ENCODE measurements at regions not wholly inside any gene's neighbourhood (a gene's known extent, or its start where the extent isn't known, plus 50 kb on each side); places are given as distances from the start of the nearest gene placed in this dataset.

DNA sequence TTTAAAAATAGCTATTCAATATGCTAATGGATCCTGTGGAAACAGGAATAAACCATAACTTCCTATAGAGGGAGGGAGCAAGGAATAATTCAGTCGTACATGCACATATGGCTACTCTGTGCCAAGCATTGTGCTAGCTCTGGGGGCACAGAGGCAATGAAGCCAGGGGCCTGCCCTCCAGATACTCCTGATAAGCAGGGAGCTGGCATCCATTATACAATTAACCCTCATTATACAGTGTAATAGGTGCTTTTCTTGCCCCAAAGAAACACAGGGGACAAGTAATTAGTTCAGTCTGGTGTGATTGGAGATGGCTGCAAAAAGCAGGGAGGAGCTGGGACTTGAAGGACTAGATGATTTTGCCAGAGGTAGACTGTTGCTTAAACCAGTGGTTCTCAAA lies 200.4 kb downstream of the SREK1 start (continued):
- TF ChIP-seq ZNF546 (CRISPR knock-in tag; conservative IDR thresholded peaks at IDR 0.05), result no peak
- TF ChIP-seq, protein P1, sequence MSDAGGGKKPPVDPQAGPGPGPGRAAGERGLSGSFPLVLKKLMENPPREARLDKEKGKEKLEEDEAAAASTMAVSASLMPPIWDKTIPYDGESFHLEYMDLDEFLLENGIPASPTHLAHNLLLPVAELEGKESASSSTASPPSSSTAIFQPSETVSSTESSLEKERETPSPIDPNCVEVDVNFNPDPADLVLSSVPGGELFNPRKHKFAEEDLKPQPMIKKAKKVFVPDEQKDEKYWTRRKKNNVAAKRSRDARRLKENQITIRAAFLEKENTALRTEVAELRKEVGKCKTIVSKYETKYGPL (CRISPR knock-in tag; IDR thresholded peaks at IDR 0.05), result no peak
- no peak for TF ChIP-seq ZNF83 (CRISPR knock-in tag; IDR thresholded peaks at IDR 0.05; ENCODE audit: borderline replicate concordance)
- TF ChIP-seq, protein P2, sequence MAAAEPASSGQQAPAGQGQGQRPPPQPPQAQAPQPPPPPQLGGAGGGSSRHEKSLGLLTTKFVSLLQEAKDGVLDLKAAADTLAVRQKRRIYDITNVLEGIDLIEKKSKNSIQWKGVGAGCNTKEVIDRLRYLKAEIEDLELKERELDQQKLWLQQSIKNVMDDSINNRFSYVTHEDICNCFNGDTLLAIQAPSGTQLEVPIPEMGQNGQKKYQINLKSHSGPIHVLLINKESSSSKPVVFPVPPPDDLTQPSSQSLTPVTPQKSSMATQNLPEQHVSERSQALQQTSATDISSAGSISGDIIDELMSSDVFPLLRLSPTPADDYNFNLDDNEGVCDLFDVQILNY (CRISPR knock-in tag; conservative IDR thresholded peaks at IDR 0.05), result no peak
- TF ChIP-seq CAMTA2 (CRISPR knock-in tag; IDR thresholded peaks at IDR 0.05; ENCODE audit: borderline replicate concordance), result no peak
- TF ChIP-seq ATAD3A (CRISPR knock-in tag; IDR thresholded peaks at IDR 0.05), result no peak
- TF ChIP-seq MTF2 (CRISPR knock-in tag; IDR thresholded peaks at IDR 0.05; ENCODE audit: borderline replicate concordance), result no peak
- TF ChIP-seq RBM39 (IDR thresholded peaks at IDR 0.05; ENCODE audit: low read depth, low read length, poor library complexity, severe bottlenecking), result no peak
- TF ChIP-seq ZNF7 (CRISPR knock-in tag; IDR thresholded peaks at IDR 0.05), result no peak

DNA sequence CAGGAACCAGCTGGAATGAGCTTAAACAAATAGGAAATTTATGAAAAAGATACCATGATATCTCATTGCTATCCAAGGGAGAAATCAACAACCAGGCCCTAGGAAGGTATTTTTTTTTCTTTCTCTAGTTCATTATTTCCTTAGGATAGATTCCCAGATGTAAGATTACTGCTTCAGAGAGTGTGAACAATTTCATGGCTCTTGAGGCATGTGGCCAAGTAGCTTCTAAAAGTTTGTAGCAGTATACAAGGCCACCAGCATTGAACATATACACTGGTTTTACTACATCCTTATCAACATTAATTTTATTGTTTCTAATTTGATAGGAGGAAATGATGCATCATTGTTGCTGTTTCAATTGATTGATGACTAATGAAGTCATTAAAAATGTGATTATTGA lies 201.2 kb downstream of the SREK1 start:
- no peak for FAIRE-seq
- H3K27me3 ChIP-seq (ENCODE audit: control insufficient read depth in 1 of 2, insufficient read depth in 2 of 2, low read length in 2 of 2), result no peaks in the 10 kb centered on the region
- CTCF ChIA-PET (ENCODE audit: low intra/inter-chr PET ratio, low total read pairs), result no interaction called here

More for the DNA sequence above, 201.2 kb downstream of the SREK1 start:
- TF ChIP-seq, protein P3, sequence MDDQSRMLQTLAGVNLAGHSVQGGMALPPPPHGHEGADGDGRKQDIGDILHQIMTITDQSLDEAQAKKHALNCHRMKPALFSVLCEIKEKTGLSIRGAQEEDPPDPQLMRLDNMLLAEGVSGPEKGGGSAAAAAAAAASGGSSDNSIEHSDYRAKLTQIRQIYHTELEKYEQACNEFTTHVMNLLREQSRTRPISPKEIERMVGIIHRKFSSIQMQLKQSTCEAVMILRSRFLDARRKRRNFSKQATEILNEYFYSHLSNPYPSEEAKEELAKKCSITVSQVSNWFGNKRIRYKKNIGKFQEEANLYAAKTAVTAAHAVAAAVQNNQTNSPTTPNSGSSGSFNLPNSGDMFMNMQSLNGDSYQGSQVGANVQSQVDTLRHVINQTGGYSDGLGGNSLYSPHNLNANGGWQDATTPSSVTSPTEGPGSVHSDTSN (CRISPR knock-in tag; IDR thresholded peaks at IDR 0.05; ENCODE audit: borderline replicate concordance), result no peak
- no peak for TF ChIP-seq ZBTB34 (CRISPR knock-in tag; IDR thresholded peaks at IDR 0.05)
- TF ChIP-seq FOXJ3 (CRISPR knock-in tag; IDR thresholded peaks at IDR 0.05; ENCODE audit: borderline replicate concordance), result no peak
- TF ChIP-seq GATAD1 (CRISPR knock-in tag; IDR thresholded peaks at IDR 0.05), result no peak
- TF ChIP-seq XRCC5 (optimal IDR thresholded peaks at IDR 0.05; ENCODE audit: low read length), result no peak
- TF ChIP-seq ZBTB10 (CRISPR knock-in tag; IDR thresholded peaks at IDR 0.05; ENCODE audit: borderline replicate concordance), result no peak
- no peak for TF ChIP-seq ZNF564 (CRISPR knock-in tag; IDR thresholded peaks at IDR 0.05)
- TF ChIP-seq CREB1 (IDR thresholded peaks at IDR 0.05), result no peak
- no peak for TF ChIP-seq CREB1 (CRISPR knock-in tag; IDR thresholded peaks at IDR 0.05)
- no peak overlapping the region for H3K27ac ChIP-seq (ENCODE audit: extremely low read length, insufficient read depth, low read length)
- no peak for DNase-seq (ENCODE audit: low spot score)
- intact Hi-C loops (cut with micrococcal nuclease; ENCODE audit: unreplicated experiment), result no loop called here
- H3K4me2 ChIP-seq (ENCODE audit: low read depth, low read length), result no peak overlapping the region
- H3K36me3 ChIP-seq (replicated peaks in 1 of 2; ENCODE audit: control insufficient read depth in 1 of 2, insufficient read depth in 2 of 2, low read length in 2 of 2), result no peaks in the 10 kb centered on the region
- no peak overlapping the region for H3K4me3 ChIP-seq (replicated peaks in 1 of 3; ENCODE audit: insufficient read depth in 1 of 3, low read depth in 2 of 3, low read length in 3 of 3)
- H3K9me3 ChIP-seq (ENCODE audit: low read length), result no peaks in the 10 kb centered on the region
- in situ Hi-C loops (cut with HindIII; ENCODE audit: extremely low pct_ligation_motif_present, low pct_unique_long_range_greater_than_20kb), result no loop called here
- BruUV-seq (replicated peaks), result no TSS peak
- H2AFZ ChIP-seq (ENCODE audit: low read length), result no peak overlapping the region
- no peaks in the 10 kb centered on the region for H3K4me1 ChIP-seq (ENCODE audit: insufficient read depth, low read length)
- POLR2A ChIA-PET, result no interaction called here
- H3K79me2 ChIP-seq (ENCODE audit: insufficient read depth, low read length), result no peaks in the 10 kb centered on the region
- ATAC-seq, result no peak
- no peaks in the 10 kb centered on the region for H4K20me1 ChIP-seq (ENCODE audit: insufficient read depth, low read length)
- no peak overlapping the region for H3K9ac ChIP-seq (ENCODE audit: insufficient read depth, low read depth, low read length)
